ENCODE measurements at regions not wholly inside any gene's neighbourhood (a gene's known extent, or its start where the extent isn't known, plus 50 kb on each side); places are given as distances from the start of the nearest gene placed in this dataset.
"Not testable (repeated sequence)": the region's sequence is repeated elsewhere in the genome, so short reads cannot be mapped to it uniquely, and the experiment has no call there.

DNA sequence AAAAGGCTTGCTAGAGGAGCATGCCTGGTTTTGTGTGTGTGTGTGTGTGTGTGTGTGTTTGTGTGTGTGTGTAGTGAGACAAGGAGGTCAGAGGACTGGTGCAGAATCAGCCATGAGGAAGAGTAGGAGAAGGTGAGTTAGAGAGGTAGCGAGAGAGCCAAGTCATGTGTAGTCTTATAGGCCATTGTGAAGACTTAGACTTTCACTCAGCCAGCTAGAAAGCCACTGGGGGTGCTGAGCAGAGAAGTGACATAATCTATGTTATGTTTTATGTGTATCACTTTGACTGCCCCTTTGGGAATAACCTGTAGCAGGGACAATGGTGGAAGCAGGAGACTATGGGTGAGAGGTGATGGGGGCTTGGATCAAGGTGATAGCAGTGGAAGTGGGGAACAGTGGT lies 180.5 kb upstream of the CLINT1 start:
- no peak for DNase-seq
- Histone ChIP-seq H3K9me2 (ENCODE audit: insufficient read depth) (no peaks in the 10 kb centered on the region), H3K79me2 (ENCODE audit: low read depth) (no peaks in the 10 kb centered on the region), H3K9me3 (ENCODE audit: insufficient read depth, low read depth) (0 out of 2 replicates have a peak, but pooled peaks cover 5% of the 10 kb centered on the region), H3K4me3 (no peak overlapping the region), H3K36me3 (ENCODE audit: low read depth) (no peaks in the 10 kb centered on the region), H3K4me2 (no peak overlapping the region), H3K27me3 (ENCODE audit: insufficient read depth, low read depth) (no peaks in the 10 kb centered on the region), H2AFZ (no peak overlapping the region), H4K20me1 (ENCODE audit: insufficient read depth) (no peaks in the 10 kb centered on the region), H3F3A (ENCODE audit: insufficient read depth, low read depth) (no peaks in the 10 kb centered on the region), H3K27ac (no peak overlapping the region), H3K4me1 (replicated peaks; ENCODE audit: insufficient read depth) (no peaks in the 10 kb centered on the region)
- ChIA-PET CTCF (interaction anchor here (0.6 kb wide), 1 partner anchor 36 kb away, joined by 3 read pairs; no protein-coding TSS in a partner anchor), POLR2A (ENCODE audit: unreplicated experiment) (no interaction called here)
- intact Hi-C loops (cut with micrococcal nuclease; ENCODE audit: unreplicated experiment) = no loop called here
- BruUV-seq (replicated peaks) = no TSS peak
- TF ChIP-seq EZH2 (IDR thresholded peaks at IDR 0.05; ENCODE audit: low read depth) = no peak
- TF ChIP-seq, protein P1, sequence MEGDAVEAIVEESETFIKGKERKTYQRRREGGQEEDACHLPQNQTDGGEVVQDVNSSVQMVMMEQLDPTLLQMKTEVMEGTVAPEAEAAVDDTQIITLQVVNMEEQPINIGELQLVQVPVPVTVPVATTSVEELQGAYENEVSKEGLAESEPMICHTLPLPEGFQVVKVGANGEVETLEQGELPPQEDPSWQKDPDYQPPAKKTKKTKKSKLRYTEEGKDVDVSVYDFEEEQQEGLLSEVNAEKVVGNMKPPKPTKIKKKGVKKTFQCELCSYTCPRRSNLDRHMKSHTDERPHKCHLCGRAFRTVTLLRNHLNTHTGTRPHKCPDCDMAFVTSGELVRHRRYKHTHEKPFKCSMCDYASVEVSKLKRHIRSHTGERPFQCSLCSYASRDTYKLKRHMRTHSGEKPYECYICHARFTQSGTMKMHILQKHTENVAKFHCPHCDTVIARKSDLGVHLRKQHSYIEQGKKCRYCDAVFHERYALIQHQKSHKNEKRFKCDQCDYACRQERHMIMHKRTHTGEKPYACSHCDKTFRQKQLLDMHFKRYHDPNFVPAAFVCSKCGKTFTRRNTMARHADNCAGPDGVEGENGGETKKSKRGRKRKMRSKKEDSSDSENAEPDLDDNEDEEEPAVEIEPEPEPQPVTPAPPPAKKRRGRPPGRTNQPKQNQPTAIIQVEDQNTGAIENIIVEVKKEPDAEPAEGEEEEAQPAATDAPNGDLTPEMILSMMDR (conservative IDR thresholded peaks at IDR 0.05) = no peak

DNA sequence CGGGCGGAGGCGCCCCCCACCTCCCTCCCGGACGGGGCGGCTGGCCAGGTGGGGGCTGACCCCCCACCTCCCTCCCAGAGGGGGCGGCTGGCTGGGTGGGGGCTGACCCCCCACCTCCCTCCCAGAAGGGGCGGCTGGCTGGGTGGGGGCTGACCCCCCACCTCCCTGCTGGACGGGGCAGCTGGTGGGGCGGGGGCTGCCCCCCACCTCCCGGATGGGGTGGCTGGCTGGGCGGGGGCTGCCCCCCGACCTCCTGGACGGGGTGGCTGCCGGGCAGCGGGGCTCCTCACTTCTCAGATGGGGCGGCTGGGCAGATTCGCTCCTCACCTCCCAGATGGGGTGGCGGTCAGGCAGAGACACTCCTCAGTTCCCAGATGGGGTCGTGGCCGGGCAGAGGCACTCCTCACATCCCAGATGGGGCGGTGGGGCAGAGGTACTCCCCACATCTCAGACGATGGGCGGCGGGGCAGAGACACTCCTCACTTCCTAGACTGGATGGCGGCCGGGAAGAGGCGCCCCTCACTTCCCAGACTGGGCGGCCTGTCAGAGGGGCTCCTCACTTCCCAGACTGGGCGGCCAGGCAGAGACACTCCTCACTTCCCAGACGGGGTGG lies 178.1 kb upstream of the CLINT1 start:
- H4K20me1 ChIP-seq (ENCODE audit: insufficient read depth); H3K79me2 ChIP-seq (ENCODE audit: low read depth); H3K36me3 ChIP-seq (ENCODE audit: low read depth); CTCF ChIA-PET; H3F3A ChIP-seq (ENCODE audit: insufficient read depth, low read depth); H3K27me3 ChIP-seq (ENCODE audit: insufficient read depth, low read depth); intact Hi-C loops (cut with micrococcal nuclease; ENCODE audit: unreplicated experiment); H3K9me3 ChIP-seq (ENCODE audit: insufficient read depth, low read depth); POLR2A ChIA-PET (ENCODE audit: unreplicated experiment); H3K27ac ChIP-seq; H3K4me3 ChIP-seq; H3K4me1 ChIP-seq (replicated peaks; ENCODE audit: insufficient read depth); DNase-seq; BruUV-seq (replicated peaks); H3K4me2 ChIP-seq; H2AFZ ChIP-seq; H3K9me2 ChIP-seq (ENCODE audit: insufficient read depth): not testable (repeated sequence)

DNA sequence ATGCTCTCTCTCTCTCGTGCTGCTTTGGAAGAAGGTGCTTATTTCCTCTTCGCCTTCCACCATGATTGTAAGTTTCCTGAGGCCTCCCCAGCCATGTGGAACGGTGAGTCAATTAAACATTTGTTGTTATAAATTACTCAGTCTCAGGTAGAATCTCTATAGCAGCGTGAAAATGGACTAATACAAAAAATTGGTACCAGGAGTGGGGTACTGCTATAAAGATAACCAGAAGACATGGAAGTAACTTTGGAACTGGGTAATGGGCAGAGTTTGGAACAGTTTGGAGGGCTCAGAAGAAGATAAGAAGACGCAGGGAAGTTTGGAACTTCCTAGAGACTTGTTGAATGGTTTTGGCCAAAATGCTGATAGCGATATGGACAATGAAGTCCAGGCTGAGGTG lies 175.6 kb upstream of the CLINT1 start:
- intact Hi-C loops (cut with micrococcal nuclease; ENCODE audit: unreplicated experiment); H2AFZ ChIP-seq; H3K79me2 ChIP-seq (ENCODE audit: low read depth); H3K4me3 ChIP-seq; H3K27me3 ChIP-seq (ENCODE audit: insufficient read depth, low read depth); H3K9me3 ChIP-seq (ENCODE audit: insufficient read depth, low read depth); H3K27ac ChIP-seq; POLR2A ChIA-PET (ENCODE audit: unreplicated experiment); H4K20me1 ChIP-seq (ENCODE audit: insufficient read depth); CTCF ChIA-PET; H3K4me2 ChIP-seq; DNase-seq; H3K9me2 ChIP-seq (ENCODE audit: insufficient read depth); BruUV-seq (replicated peaks); H3F3A ChIP-seq (ENCODE audit: insufficient read depth, low read depth); H3K4me1 ChIP-seq (replicated peaks; ENCODE audit: insufficient read depth); H3K36me3 ChIP-seq (ENCODE audit: low read depth): not testable (repeated sequence)

DNA sequence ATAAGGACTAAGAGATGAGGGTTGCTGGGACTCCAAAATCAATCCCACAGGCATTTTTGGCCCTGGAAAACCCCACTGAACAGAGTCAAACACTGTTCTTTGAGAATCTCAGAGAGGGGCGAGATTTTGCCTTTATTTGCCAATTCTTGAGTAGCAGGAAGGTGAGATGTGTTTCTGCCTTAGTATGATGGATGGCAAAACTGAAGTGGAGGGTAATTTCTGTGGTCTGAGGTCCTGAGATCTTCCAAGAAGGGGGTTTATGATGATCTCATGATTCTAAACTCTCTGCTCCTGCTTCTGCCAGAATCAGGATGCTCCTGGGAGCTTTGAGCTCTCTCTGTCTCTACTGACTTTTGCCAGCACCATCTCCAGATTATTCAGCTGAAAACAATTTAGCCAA lies 174.8 kb upstream of the CLINT1 start:
- Histone ChIP-seq H3K4me3 (no peak overlapping the region), H3K27me3 (ENCODE audit: insufficient read depth, low read depth) (no peaks in the 10 kb centered on the region), H3K36me3 (ENCODE audit: low read depth) (no peaks in the 10 kb centered on the region), H3F3A (ENCODE audit: insufficient read depth, low read depth) (no peaks in the 10 kb centered on the region), H3K9me3 (ENCODE audit: insufficient read depth, low read depth) (0 out of 2 replicates have a peak, but pooled peaks cover 8% of the 10 kb centered on the region), H3K9me2 (ENCODE audit: insufficient read depth) (no peaks in the 10 kb centered on the region), H3K79me2 (ENCODE audit: low read depth) (no peaks in the 10 kb centered on the region), H3K27ac (no peak overlapping the region), H4K20me1 (ENCODE audit: insufficient read depth) (no peaks in the 10 kb centered on the region), H3K4me1 (replicated peaks; ENCODE audit: insufficient read depth) (no peaks in the 10 kb centered on the region), H2AFZ (no peak overlapping the region), H3K4me2 (no peak overlapping the region)
- intact Hi-C loops (cut with micrococcal nuclease; ENCODE audit: unreplicated experiment) = no loop called here
- BruUV-seq (replicated peaks) = no TSS peak
- ChIA-PET POLR2A (ENCODE audit: unreplicated experiment) (no interaction called here), CTCF (no interaction called here)
- no peak for DNase-seq
- TF ChIP-seq EZH2 (IDR thresholded peaks at IDR 0.05; ENCODE audit: low read depth) = no peak
- TF ChIP-seq, protein P1 (conservative IDR thresholded peaks at IDR 0.05) = no peak
